ENCODE measurements at regions not wholly inside any gene's neighbourhood (a gene's known extent, or its start where the extent isn't known, plus 50 kb on each side); places are given as distances from the start of the nearest gene placed in this dataset.

GRCh38 chrX:49773993-49774392, 55.1 kb upstream of the PAGE4 start:
- no peaks in the 10 kb centered on the region for H3K27me3 ChIP-seq
- no peak for TF ChIP-seq CTCF (IDR thresholded peaks at IDR 0.05)
- TF ChIP-seq POLR2A (IDR thresholded peaks at IDR 0.05), result no peak
- no peaks in the 10 kb centered on the region for H3K36me3 ChIP-seq
- no peaks in the 10 kb centered on the region for H3K4me1 ChIP-seq
- no peaks in the 10 kb centered on the region for H3K9me3 ChIP-seq
- no peak for DNase-seq
- no peak overlapping the region for H3K27ac ChIP-seq
- no peak overlapping the region for H3K4me3 ChIP-seq

GRCh38 chrX:49767236-49767635, 61.9 kb upstream of the PAGE4 start:
- H3K4me1 ChIP-seq, result no peaks in the 10 kb centered on the region
- no peaks in the 10 kb centered on the region for H3K27me3 ChIP-seq
- H3K36me3 ChIP-seq, result no peaks in the 10 kb centered on the region
- TF ChIP-seq POLR2A (IDR thresholded peaks at IDR 0.05), result no peak
- no peak for TF ChIP-seq CTCF (IDR thresholded peaks at IDR 0.05)
- H3K9me3 ChIP-seq, result no peaks in the 10 kb centered on the region
- DNase-seq, result no peak
- no peak overlapping the region for H3K4me3 ChIP-seq
- H3K27ac ChIP-seq, result no peak overlapping the region

GRCh38 chrX:49762175-49762720, 66.5 kb upstream of the PAGE1 start:
- no peak for TF ChIP-seq CTCF (IDR thresholded peaks at IDR 0.05)
- no peak for TF ChIP-seq POLR2A (IDR thresholded peaks at IDR 0.05)
- H3K27me3 ChIP-seq, result no peaks in the 10 kb centered on the region
- no peak for DNase-seq
- no peak overlapping the region for H3K4me3 ChIP-seq
- H3K27ac ChIP-seq, result no peak overlapping the region
- H3K9me3 ChIP-seq, result no peaks in the 10 kb centered on the region
- no peaks in the 10 kb centered on the region for H3K4me1 ChIP-seq
- no peaks in the 10 kb centered on the region for H3K36me3 ChIP-seq

GRCh38 chrX:49761481-49761880, 65.7 kb upstream of the PAGE1 start:
- H3K4me3 ChIP-seq, result no peak overlapping the region
- H3K27ac ChIP-seq, result no peak overlapping the region
- H3K9me3 ChIP-seq, result no peaks in the 10 kb centered on the region
- H3K4me1 ChIP-seq, result no peaks in the 10 kb centered on the region
- no peak for DNase-seq
- H3K27me3 ChIP-seq, result no peaks in the 10 kb centered on the region
- TF ChIP-seq POLR2A (IDR thresholded peaks at IDR 0.05), result no peak
- TF ChIP-seq CTCF (IDR thresholded peaks at IDR 0.05), result peak in 4 of 6 experiments; percentile 24 to 40 (median 32)
- no peaks in the 10 kb centered on the region for H3K36me3 ChIP-seq

DNA sequence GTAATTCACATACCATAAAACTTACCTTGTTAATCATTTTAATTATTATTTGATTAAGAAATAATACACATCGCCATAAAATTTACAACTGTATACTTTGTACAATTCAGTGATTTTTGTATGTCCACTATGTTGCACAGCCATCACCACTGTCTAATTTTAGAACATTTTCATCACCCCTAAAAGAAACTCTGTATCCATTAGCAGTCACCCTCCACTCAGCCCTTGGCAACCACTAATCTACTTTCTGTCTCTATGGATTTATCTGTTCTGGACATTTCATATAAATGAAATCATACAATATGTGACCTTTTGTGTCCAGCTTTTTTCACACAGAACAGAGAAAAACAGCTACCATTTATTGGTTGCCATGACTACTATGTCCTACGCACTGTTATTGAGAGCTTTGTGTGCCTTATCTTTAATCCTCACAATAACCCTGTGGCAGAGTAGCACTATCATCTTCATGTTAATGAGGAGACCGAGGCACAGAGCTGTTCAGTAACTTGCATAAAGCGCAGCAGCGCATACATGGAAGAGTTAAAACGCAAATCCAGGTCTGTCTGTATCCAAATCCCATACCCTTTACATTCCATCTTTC, 64.6 kb upstream of the PAGE1 start:
- no peak for DNase-seq
- H3K27ac ChIP-seq, result no peak overlapping the region

More for the DNA sequence above, 64.6 kb upstream of the PAGE1 start:
- Histone ChIP-seq H3K36me3 (no peaks in the 10 kb centered on the region), H3K27me3 (no peaks in the 10 kb centered on the region), H3K9me3 (no peaks in the 10 kb centered on the region), H3K4me1 (no peaks in the 10 kb centered on the region), H3K4me3 (no peak overlapping the region)
- no peak for TF ChIP-seq CTCF (IDR thresholded peaks at IDR 0.05)
- TF ChIP-seq POLR2A (IDR thresholded peaks at IDR 0.05), result no peak

All from Peyer's patch (tissue), 4 donors.